NCI-H510A treated with DMSO at 0.1 percent for 48 hours (cell line): ENCODE measurements at regions not wholly inside any gene's neighbourhood (a gene's known extent, or its start where the extent isn't known, plus 50 kb on each side); places are given as distances from the start of the nearest gene placed in this dataset.

Source experiments
- DNase-seq: peaks from one replicate; lab custom pipeline; 2025; lab: John Stamatoyannopoulos, UW

GRCh38 chr5:57618767-57619381 lies 136.3 kb upstream of the ACTBL2 start:
- no peak for DNase-seq

DNA sequence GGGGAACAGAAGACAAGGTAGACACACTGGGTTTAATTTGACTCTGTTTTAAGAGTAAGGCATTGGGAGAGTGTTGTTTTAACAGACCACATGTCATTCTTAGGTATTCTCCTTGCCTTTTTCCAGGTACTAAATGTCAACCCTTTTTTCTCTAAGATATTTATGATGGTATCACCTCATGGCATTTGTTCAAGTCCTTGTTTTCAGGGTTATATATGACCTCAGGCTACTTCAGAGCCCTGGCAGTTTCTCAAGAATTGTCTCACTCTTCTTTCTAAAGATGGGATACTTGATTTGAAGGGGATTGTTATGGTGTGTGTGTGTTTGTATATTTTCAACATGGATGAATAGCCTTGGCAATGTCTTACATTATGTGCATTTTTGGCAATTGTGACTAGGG lies 131.1 kb upstream of the ACTBL2 start:
- no peak for DNase-seq

DNA sequence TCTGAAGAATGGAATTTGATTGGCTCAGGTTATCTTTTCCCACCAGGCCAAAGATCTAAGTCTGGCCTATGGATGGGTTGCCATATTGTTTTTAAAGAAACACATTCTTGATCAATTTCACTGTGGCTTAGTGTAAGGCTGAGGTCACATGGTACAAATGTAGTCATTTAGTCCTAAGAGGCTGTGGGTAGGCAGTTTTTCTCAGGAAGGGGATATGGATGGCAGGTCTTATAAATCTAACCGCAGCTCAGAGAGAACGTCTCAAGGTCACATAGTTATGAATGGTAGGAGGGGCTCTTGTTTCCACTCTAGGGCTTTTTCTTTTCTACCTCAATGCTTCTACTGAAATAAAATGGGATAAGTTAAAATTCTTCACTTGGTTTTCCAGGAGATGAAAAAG lies 128.6 kb upstream of the ACTBL2 start:
- no peak for DNase-seq

DNA sequence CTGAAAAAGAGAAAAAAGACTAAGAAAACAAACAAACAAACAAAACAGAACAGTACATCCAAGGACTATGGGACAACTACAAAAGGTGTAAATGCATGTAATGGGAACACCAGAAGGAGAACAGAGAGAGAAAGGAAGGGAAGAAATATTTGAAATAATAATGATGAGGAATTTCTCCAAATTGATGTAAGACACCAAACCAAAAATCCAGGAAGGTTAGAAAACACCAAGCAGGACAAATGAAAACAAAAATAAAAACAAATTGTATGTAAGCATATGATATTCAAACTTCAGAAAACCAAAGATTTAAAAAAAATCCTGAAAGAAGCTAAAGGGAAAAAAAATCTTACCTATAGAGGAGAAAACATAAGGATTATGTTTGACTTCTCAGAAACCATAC lies 125.9 kb upstream of the ACTBL2 start:
- DNase-seq: no peak

- no peak for DNase-seq
Measured at GRCh38 chr5:57601996-57602395, 119.4 kb upstream of the ACTBL2 start.

DNA sequence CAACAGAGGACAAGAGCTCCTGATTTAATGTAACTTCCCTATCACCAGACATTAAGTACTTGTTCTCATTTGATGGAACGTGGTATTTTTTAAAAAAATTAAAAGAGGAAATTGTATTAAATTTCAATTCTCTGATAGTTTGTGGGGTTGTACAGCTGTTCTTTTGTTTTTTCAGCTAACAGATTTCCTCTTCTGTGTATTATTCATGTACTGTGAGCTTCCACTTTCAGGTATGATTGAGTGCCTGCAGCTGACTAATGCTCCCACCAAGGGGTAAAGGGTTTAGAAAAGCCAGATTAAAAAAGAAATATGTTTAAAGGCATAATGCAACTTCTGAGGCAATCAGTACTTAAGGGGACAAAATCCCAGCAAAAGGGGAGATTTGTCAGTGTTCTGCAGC lies 117.7 kb upstream of the ACTBL2 start:
- DNase-seq: no peak

- no peak for DNase-seq
Measured at GRCh38 chr5:57598756-57599155, 116.1 kb upstream of the ACTBL2 start.

DNA sequence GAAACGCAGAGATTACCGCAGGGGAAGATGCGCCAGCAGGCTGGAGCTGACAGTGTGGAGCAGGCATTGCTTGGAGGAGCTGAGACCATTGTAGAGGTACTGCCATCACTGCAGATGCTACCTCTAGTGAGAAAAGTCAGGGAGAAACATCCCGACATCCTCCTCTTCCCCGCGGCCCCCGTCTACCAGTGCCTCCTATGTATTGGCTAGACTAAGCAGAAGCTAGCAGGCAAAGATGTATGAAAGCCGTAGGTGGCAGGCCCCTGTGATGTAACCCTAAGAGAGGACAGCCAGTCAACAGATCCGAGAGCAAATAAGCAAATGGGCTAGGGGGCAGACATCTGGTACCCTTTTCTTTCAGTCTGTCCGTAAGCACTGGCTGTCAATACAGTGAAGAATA lies 115.5 kb upstream of the ACTBL2 start:
- no peak for DNase-seq

DNA sequence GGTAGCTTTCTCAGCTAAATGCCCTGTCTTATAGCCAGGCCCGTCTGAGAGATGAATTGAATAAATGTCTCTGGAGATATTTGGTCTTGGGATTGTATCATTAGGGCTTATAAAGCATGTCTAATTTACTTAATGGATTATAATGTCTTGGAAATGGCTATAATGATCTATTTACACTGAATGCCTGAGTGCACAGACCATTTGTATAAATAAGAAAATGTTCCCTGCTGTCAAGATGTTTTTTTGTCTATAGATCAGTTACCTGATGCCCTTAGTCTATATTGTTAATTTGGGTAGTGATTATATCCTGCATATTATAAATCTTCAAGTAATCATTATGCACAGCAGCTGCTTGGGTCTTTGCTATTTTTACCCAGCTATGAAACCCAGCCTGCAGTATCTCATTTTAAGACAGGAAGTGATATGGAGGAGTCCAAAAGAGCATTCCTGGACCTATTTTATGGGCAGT lies 112.9 kb upstream of the ACTBL2 start:
- DNase-seq: no peak

GRCh38 chr5:57594436-57594835 lies 111.8 kb upstream of the ACTBL2 start:
- DNase-seq: no peak

DNA sequence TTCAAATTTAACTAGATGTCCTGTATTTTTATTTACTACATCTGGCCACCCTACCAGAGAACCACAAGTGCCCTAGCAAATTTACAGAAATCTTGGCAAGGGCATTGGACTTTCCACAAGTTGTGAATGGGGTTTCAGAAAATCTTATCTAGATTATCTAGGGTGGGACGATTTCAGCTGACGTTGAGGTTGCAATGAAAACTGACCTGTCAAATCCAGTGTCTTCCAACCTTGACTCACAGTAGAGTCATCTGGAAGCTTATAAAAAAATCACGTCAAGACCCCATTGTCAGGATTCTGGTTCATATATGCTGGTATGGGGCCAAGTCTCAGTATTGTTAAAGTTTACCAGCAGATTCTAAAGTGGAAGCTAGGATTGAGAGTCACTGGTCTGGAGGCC lies 109.6 kb upstream of the ACTBL2 start:
- DNase-seq: no peak

DNA sequence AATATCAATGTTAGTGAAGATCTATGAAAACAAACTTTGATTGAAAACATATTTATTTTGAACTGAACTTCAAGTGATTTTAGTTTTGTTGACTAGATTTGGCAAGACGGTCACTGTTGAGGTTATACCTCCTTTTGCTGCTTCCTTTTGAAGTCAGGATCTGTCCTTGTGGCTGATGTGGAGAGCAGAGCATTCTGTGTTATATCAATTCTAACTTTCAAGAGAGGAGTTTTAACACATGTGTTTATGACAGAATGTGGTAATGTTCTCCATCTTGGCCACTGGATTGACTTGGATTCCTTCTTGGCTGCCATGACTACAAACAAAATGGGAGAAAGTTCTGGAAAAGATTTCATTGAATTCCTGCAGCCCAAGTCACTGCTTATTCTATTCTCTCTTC lies 104.0 kb upstream of the ACTBL2 start:
- no peak for DNase-seq

DNA sequence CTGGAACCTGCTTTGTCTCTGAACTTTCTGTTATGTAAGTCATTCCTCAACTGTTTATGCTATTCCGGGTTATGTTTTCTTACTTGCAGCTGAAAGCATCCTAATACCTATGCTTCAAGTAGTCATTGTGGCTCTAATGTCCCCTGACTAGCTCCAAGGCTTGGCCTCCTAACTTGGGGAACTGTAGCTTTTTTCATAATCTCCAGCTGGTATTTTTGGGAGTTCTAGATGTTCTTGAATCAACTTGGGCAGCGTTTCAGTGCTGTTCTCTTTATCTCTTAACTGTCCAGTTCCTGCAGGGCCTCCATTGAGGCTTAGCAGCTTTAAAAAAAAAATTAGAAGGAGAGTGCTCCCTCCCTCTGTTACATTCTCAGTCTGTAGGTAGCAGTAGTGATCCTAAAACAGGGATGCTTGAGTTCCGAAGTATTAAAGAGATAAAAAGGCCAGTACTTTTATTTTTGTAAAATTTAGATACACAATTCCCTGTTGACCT lies 100.0 kb upstream of the ACTBL2 start:
- no peak for DNase-seq

DNA sequence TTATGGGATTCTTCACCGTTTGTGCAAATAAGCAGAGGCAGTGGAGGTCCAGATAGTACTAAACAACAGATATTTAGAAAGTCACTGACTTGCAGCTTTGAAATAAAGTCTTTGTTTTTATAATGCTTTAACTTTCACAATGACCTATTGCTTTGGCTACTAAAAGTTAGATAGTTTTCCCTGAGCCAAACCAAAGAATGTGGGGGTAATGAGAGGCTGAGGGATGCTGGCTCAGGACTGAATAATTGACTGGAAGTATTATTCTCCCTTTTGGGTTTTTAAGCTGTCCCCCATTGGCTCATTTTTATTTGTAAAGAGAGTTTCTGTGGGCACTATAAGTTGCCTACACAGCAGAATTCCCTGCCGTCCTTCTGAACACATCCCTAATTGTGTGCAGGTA lies 99.2 kb upstream of the ACTBL2 start:
- no peak for DNase-seq

- no peak for DNase-seq
Measured at GRCh38 chr5:57581222-57581621, 98.6 kb upstream of the ACTBL2 start.

DNA sequence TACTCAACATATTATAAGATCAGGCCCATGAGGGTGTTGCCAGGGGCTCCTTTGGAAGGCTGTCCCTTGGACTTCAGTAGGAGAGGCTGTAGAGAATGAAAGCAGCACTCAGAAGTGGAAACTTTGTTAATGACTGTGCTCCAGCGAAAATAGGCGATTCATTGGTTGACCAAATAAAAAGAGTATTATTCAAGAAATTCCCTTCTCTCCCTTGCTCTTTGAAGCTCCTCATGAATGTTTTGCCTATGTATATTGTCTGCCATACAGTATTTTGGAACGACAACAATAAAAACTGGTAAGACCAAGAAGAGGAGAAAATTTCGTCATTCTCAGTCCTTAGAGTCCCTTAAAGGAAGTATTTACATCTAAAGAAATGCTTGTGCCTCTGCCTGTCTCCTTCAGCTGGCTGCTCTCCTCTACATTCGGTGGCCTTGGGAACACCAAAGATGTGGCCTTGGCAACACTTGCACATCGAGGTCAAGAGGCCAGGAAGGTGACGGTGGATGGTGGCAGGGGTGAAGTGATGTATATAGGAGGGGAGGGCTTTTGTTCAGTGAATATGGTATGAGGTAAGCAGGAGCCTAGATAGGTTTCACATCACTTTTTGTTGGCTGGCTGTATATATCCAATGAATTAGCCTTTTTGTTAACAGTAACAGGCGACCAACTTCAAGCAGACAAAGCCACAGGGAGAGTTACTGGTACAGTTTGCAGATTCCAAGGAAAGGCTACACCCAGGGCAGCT lies 95.0 kb upstream of the ACTBL2 start:
- no peak for DNase-seq

- DNase-seq: no peak
Measured at GRCh38 chr5:57576317-57576716, 93.7 kb upstream of the ACTBL2 start.

- DNase-seq: no peak
Measured at GRCh38 chr5:57575839-57576238, 93.2 kb upstream of the ACTBL2 start.

DNA sequence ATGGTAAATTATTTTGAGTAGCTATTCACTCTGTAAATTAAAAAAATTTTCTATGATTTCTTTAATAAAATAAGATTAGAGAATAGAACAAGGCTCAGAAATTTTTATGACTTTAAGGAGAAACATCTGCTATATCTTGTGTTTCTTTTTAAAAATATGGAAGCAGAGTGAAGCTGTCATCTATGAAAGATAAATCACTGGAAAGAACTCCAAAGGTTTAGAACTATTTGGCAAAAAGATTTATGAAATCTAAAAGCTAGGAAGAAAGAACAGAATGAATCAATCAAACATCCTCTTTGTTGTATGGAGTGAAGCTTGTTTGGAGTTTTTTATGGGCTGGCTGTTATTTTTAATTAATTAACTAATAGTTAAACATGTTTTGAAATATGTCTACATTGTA lies 89.8 kb upstream of the ACTBL2 start:
- DNase-seq: no peak

DNA sequence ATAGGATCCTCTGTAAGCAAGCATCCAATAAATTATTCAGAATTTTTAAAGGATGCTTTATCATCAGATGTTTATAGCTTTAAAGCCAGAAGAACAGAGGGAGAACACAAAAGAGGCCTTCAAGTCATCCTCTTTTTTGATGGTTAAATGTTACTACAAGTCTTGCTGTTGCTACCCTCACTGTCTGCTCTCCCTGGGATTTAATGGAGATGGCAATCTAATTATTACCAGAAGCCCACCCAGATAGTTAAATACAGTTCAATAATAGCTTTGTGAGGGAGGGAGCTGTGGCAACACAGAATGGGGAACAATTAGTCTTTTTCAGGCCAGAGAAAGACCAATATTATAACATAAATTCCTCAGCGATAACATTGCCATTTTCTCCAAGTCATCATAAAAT lies 87.0 kb upstream of the ACTBL2 start:
- DNase-seq: no peak

GRCh38 chr5:57568136-57568535 lies 85.5 kb upstream of the ACTBL2 start:
- DNase-seq: no peak

- no peak for DNase-seq
Measured at GRCh38 chr5:57566914-57567313, 84.3 kb upstream of the ACTBL2 start.

GRCh38 chr5:57561231-57561842 lies 78.7 kb upstream of the ACTBL2 start:
- DNase-seq: no peak
